ENCODE measurements at regions not wholly inside any gene's neighbourhood (a gene's known extent, or its start where the extent isn't known, plus 50 kb on each side); places are given as distances from the start of the nearest gene placed in this dataset.

DNA sequence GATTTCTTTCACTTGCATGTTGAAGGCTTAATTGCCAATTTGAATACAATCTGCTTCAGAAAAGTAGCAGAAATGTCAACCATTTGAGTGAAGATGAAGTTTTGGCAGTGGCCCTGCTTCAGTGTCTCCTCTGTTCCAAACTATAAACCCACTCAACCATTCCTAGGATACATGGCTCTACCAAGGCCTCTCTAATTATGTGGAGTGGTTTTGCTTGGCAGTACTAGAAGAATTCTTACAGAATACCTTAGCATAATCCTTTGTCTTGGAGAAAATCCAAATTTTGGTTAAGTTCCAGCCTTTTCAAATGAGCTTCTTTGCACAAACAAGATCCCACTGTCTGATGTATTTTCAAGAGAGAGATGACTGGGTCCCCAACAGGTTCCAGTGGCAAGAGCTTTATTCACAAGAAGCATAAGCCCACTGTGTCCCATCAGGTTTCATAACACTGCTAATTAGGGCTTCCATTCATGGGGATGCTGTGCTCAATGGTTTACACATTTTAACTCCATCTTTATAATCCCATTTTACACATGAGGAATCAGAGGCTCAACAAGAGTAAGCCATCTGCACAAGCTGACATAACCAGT lies 234.5 kb downstream of the IPO8 start:
- Histone ChIP-seq H3K23ac (ENCODE audit: low read length in 2 of 2) (no peak overlapping the region), H2AFZ (ENCODE audit: low read depth, low read length) (no peak overlapping the region), H3K4me3 (ENCODE audit: insufficient read depth in 1 of 2, low read depth in 1 of 2, low read length in 2 of 2) (no peak overlapping the region), H2BK15ac (ENCODE audit: low read depth, poor library complexity, severe bottlenecking) (no peak overlapping the region), H3K4me1 (ENCODE audit: control insufficient read depth, insufficient read depth, low read depth, low read length) (no peaks in the 10 kb centered on the region), H3K27ac (ENCODE audit: low read length, poor library complexity, severe bottlenecking) (no peak overlapping the region), H3K79me1 (replicated peaks; ENCODE audit: low read length, poor library complexity, severe bottlenecking) (no peaks in the 10 kb centered on the region), H2AK5ac (ENCODE audit: low read length, severe bottlenecking) (no peak overlapping the region), H3K9me3 (ENCODE audit: control insufficient read depth, low read length) (no peaks in the 10 kb centered on the region), H3K36me3 (ENCODE audit: control insufficient read depth in 1 of 2, insufficient read depth in 2 of 2, low read depth in 1 of 2, low read length in 2 of 2) (no peaks in the 10 kb centered on the region), H2BK120ac (ENCODE audit: low read depth, low read length) (no peak overlapping the region), H3K14ac (ENCODE audit: low read length in 2 of 2) (no peak overlapping the region), H4K8ac (ENCODE audit: low read length) (no peak overlapping the region), H2BK5ac (ENCODE audit: low read depth, low read length, poor library complexity, severe bottlenecking) (no peak overlapping the region), H3K4ac (ENCODE audit: low read depth in 1 of 2, low read length in 2 of 2) (peak overlapping the region in 1 of 2 experiments; percentile 71), H3K18ac (ENCODE audit: low read depth in 1 of 2, low read length in 2 of 2) (no peak overlapping the region), H3K27me3 (ENCODE audit: control insufficient read depth in 1 of 2, insufficient read depth in 1 of 2, low read length in 2 of 2) (no peaks in the 10 kb centered on the region), H3K9ac (ENCODE audit: low read length) (no peak overlapping the region), H4K91ac (ENCODE audit: low read length) (no peak overlapping the region), H2BK12ac (ENCODE audit: low read length in 2 of 2) (no peak overlapping the region), H3K4me2 (ENCODE audit: low read length, poor library complexity, severe bottlenecking) (no peak overlapping the region)
- DNase-seq = no peak

DNA sequence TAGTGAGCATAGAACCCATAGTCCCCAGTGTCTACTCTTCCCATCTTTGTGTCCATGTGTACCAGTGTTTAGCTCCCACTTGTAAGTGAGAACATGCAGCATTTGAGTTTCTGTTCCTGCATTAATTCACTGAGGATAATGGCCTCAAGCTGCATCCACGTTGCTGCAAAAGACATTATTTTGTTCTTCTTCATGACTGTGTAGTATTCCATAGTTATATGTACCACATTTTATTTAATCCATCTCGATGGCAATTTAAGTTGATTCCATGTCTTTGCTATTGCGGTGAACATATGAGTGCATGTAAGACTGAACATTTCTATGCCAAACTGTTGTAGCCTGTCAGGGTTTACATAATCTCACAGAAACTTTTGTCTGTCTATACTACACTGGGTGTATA lies 237.2 kb downstream of the IPO8 start:
- Histone ChIP-seq H3K4ac (ENCODE audit: low read depth in 1 of 2, low read length in 2 of 2) (no peak overlapping the region), H3K27ac (ENCODE audit: low read length, poor library complexity, severe bottlenecking) (no peak overlapping the region), H4K8ac (ENCODE audit: low read length) (no peak overlapping the region), H2BK5ac (ENCODE audit: low read depth, low read length, poor library complexity, severe bottlenecking) (no peak overlapping the region), H2AK5ac (ENCODE audit: low read length, severe bottlenecking) (no peak overlapping the region), H3K14ac (ENCODE audit: low read length in 2 of 2) (no peak overlapping the region), H2BK120ac (ENCODE audit: low read depth, low read length) (no peak overlapping the region), H2AFZ (ENCODE audit: low read depth, low read length) (no peak overlapping the region), H3K9ac (ENCODE audit: low read length) (no peak overlapping the region), H3K4me2 (ENCODE audit: low read length, poor library complexity, severe bottlenecking) (no peak overlapping the region), H3K27me3 (ENCODE audit: control insufficient read depth in 1 of 2, insufficient read depth in 1 of 2, low read length in 2 of 2) (no peaks in the 10 kb centered on the region), H4K91ac (ENCODE audit: low read length) (no peak overlapping the region), H3K9me3 (ENCODE audit: control insufficient read depth, low read length) (no peaks in the 10 kb centered on the region), H2BK15ac (ENCODE audit: low read depth, poor library complexity, severe bottlenecking) (no peak overlapping the region), H3K36me3 (ENCODE audit: control insufficient read depth in 1 of 2, insufficient read depth in 2 of 2, low read depth in 1 of 2, low read length in 2 of 2) (no peaks in the 10 kb centered on the region), H3K23ac (ENCODE audit: low read length in 2 of 2) (no peak overlapping the region), H3K79me1 (replicated peaks; ENCODE audit: low read length, poor library complexity, severe bottlenecking) (no peaks in the 10 kb centered on the region), H3K4me1 (ENCODE audit: control insufficient read depth, insufficient read depth, low read depth, low read length) (no peaks in the 10 kb centered on the region), H3K18ac (ENCODE audit: low read depth in 1 of 2, low read length in 2 of 2) (no peak overlapping the region), H3K4me3 (ENCODE audit: insufficient read depth in 1 of 2, low read depth in 1 of 2, low read length in 2 of 2) (no peak overlapping the region), H2BK12ac (ENCODE audit: low read length in 2 of 2) (peak overlapping the region in 1 of 2 experiments; percentile 65)
- no peak for DNase-seq
- 94% methylated on average over 2 of the region's 3 CpGs for WGBS

- Histone ChIP-seq H2BK120ac (ENCODE audit: low read depth, low read length) (no peak overlapping the region), H2AK5ac (ENCODE audit: low read length, severe bottlenecking) (no peak overlapping the region), H3K36me3 (ENCODE audit: control insufficient read depth in 1 of 2, insufficient read depth in 2 of 2, low read depth in 1 of 2, low read length in 2 of 2) (no peaks in the 10 kb centered on the region), H3K4me2 (ENCODE audit: low read length, poor library complexity, severe bottlenecking) (no peak overlapping the region), H3K4me1 (ENCODE audit: control insufficient read depth, insufficient read depth, low read depth, low read length) (no peaks in the 10 kb centered on the region), H2BK15ac (ENCODE audit: low read depth, poor library complexity, severe bottlenecking) (no peak overlapping the region), H3K9ac (ENCODE audit: low read length) (peak overlapping the region; percentile 60), H2BK5ac (ENCODE audit: low read depth, low read length, poor library complexity, severe bottlenecking) (no peak overlapping the region), H3K79me1 (replicated peaks; ENCODE audit: low read length, poor library complexity, severe bottlenecking) (no peaks in the 10 kb centered on the region), H3K18ac (ENCODE audit: low read depth in 1 of 2, low read length in 2 of 2) (peak overlapping the region in 1 of 2 experiments; percentile 34), H3K27ac (ENCODE audit: low read length, poor library complexity, severe bottlenecking) (no peak overlapping the region), H3K14ac (ENCODE audit: low read length in 2 of 2) (no peak overlapping the region), H3K27me3 (ENCODE audit: control insufficient read depth in 1 of 2, insufficient read depth in 1 of 2, low read length in 2 of 2) (no peaks in the 10 kb centered on the region), H3K23ac (ENCODE audit: low read length in 2 of 2) (no peak overlapping the region), H2BK12ac (ENCODE audit: low read length in 2 of 2) (peak overlapping the region in 1 of 2 experiments; percentile 92), H4K91ac (ENCODE audit: low read length) (no peak overlapping the region), H2AFZ (ENCODE audit: low read depth, low read length) (no peak overlapping the region), H3K4ac (ENCODE audit: low read depth in 1 of 2, low read length in 2 of 2) (no peak overlapping the region), H3K9me3 (ENCODE audit: control insufficient read depth, low read length) (no peaks in the 10 kb centered on the region), H3K4me3 (ENCODE audit: insufficient read depth in 1 of 2, low read depth in 1 of 2, low read length in 2 of 2) (no peak overlapping the region), H4K8ac (ENCODE audit: low read length) (no peak overlapping the region)
- WGBS = 7% methylated on average over 2 of the region's 3 CpGs
- DNase-seq = peak; percentile 97
Measured at GRCh38 chr12:30457621-30458289, 237.9 kb downstream of the IPO8 start.

- H3K79me1 ChIP-seq (replicated peaks; ENCODE audit: low read length, poor library complexity, severe bottlenecking) = no peaks in the 10 kb centered on the region
- no peak overlapping the region for H3K18ac ChIP-seq (ENCODE audit: low read depth in 1 of 2, low read length in 2 of 2)
- no peaks in the 10 kb centered on the region for H3K27me3 ChIP-seq (ENCODE audit: control insufficient read depth in 1 of 2, insufficient read depth in 1 of 2, low read length in 2 of 2)
- no peak overlapping the region for H3K4ac ChIP-seq (ENCODE audit: low read depth in 1 of 2, low read length in 2 of 2)
- no peak overlapping the region for H2BK15ac ChIP-seq (ENCODE audit: low read depth, poor library complexity, severe bottlenecking)
- no peak overlapping the region for H3K4me2 ChIP-seq (ENCODE audit: low read length, poor library complexity, severe bottlenecking)
- H3K36me3 ChIP-seq (ENCODE audit: control insufficient read depth in 1 of 2, insufficient read depth in 2 of 2, low read depth in 1 of 2, low read length in 2 of 2) = no peaks in the 10 kb centered on the region
- no peak overlapping the region for H3K9ac ChIP-seq (ENCODE audit: low read length)
- no peak overlapping the region for H3K14ac ChIP-seq (ENCODE audit: low read length in 2 of 2)
- H4K8ac ChIP-seq (ENCODE audit: low read length) = no peak overlapping the region
- no peak overlapping the region for H2BK5ac ChIP-seq (ENCODE audit: low read depth, low read length, poor library complexity, severe bottlenecking)
- DNase-seq = peak; percentile 55
- no peak overlapping the region for H3K23ac ChIP-seq (ENCODE audit: low read length in 2 of 2)
- H2AK5ac ChIP-seq (ENCODE audit: low read length, severe bottlenecking) = no peak overlapping the region
- H2AFZ ChIP-seq (ENCODE audit: low read depth, low read length) = no peak overlapping the region
- H4K91ac ChIP-seq (ENCODE audit: low read length) = no peak overlapping the region
- H3K4me1 ChIP-seq (ENCODE audit: control insufficient read depth, insufficient read depth, low read depth, low read length) = peaks cover 2% of the 10 kb centered on the region
- H2BK12ac ChIP-seq (ENCODE audit: low read length in 2 of 2) = no peak overlapping the region
- WGBS = 58% methylated on average over 2 of the region's 2 CpGs
- H3K4me3 ChIP-seq (ENCODE audit: insufficient read depth in 1 of 2, low read depth in 1 of 2, low read length in 2 of 2) = peak overlapping the region in 1 of 2 experiments; percentile 21
- no peak overlapping the region for H3K27ac ChIP-seq (ENCODE audit: low read length, poor library complexity, severe bottlenecking)
- H2BK120ac ChIP-seq (ENCODE audit: low read depth, low read length) = no peak overlapping the region
- H3K9me3 ChIP-seq (ENCODE audit: control insufficient read depth, low read length) = peaks cover 30% of the 10 kb centered on the region
Measured at GRCh38 chr12:30450872-30451271, 244.8 kb downstream of the IPO8 start.

Measured in mesenchymal stem cell (in vitro differentiated cells and primary cell).